IMR-90 (cell line): ENCODE measurements at regions not wholly inside any gene's neighbourhood (a gene's known extent, or its start where the extent isn't known, plus 50 kb on each side); places are given as distances from the start of the nearest gene placed in this dataset.

Source experiments
- ATAC-seq: fragments of 200-7000 bp; cut with Tn5 transposase; 2 replicates; pipeline ENCODE4 v1.9.1; 2020; ENCODE audit warnings: low read depth, mild to moderate bottlenecking, moderate library complexity
- BruUV-seq: library from RNA; stranded (reverse); fragments of 400-500 nt; replicated peaks from 2 replicates; lab custom pipeline; 2021; lab: Mats Ljungman, UMichigan
- CTCF ChIA-PET: fragments of 300-600 bp; formaldehyde crosslinking; extraction: SDS; loops from one replicate; lab custom pipeline; 2021; ENCODE audit warnings: antibody characterized with exemption; lab: Yijun Ruan, JAX
- POLR2A ChIA-PET: fragments of 300-600 bp; sonication (Branson Sonifier 250); formaldehyde crosslinking; loops from one replicate; lab custom pipeline; 2022; ENCODE audit warnings: antibody characterized with exemption; ENCODE audit not compliant: unreplicated experiment; lab: Charles Lee
- DNase-seq: peaks from one replicate; pipeline ENCODE4 v3.0.0; 2013
- H2AFZ ChIP-seq: replicated peaks from 2 replicates; pipeline ENCODE3; 2013; ENCODE audit warnings: low read length, mild to moderate bottlenecking; ENCODE audit not compliant: poor library complexity
- H2AK5ac ChIP-seq: 2 replicates; pipeline ENCODE4 v1.6.1; 2013; ENCODE audit warnings: low read depth, low read length, inconsistent platforms
- H2AK9ac ChIP-seq: replicated peaks from 2 replicates; pipeline ENCODE3; 2013; ENCODE audit warnings: mild to moderate bottlenecking, low read depth, low read length, moderate library complexity; ENCODE audit not compliant: poor library complexity
- H2BK120ac ChIP-seq: 2 replicates; pipeline ENCODE4 v1.6.1; 2013; ENCODE audit warnings: low read depth, low read length, inconsistent platforms
- H2BK15ac ChIP-seq: 3 replicates; pipeline ENCODE4 v1.6.1; 2013; ENCODE audit warnings: low read depth, low read length, inconsistent platforms
- H2BK20ac ChIP-seq: 2 replicates; pipeline ENCODE4 v1.6.1; 2013; ENCODE audit warnings: low read depth, mild to moderate bottlenecking, inconsistent platforms, low read length, moderate library complexity
- H2BK5ac ChIP-seq: 2 replicates; pipeline ENCODE4 v1.6.1; 2013; ENCODE audit warnings: mild to moderate bottlenecking, low read depth, low read length, inconsistent platforms; ENCODE audit not compliant: poor library complexity, severe bottlenecking
- H3K14ac ChIP-seq: replicated peaks from 2 replicates; pipeline ENCODE4 v1.6.1; 2013; ENCODE audit warnings: low read depth, low read length, inconsistent platforms
- H3K18ac ChIP-seq: 2 replicates; pipeline ENCODE4 v1.6.1; 2013; ENCODE audit warnings: low read depth, low read length, control low read depth
- H3K23ac ChIP-seq: 2 replicates; pipeline ENCODE4 v1.6.1; 2013; ENCODE audit warnings: low read depth, low read length, inconsistent platforms
- H3K27ac ChIP-seq: 2 replicates; pipeline ENCODE4 v1.5.1; 2013; ENCODE audit warnings: mild to moderate bottlenecking, control low read depth, low read length; ENCODE audit not compliant: insufficient read depth
- H3K27me3 ChIP-seq: 2 replicates; pipeline ENCODE4 v1.6.1; 2013; ENCODE audit warnings: low read length; ENCODE audit not compliant: control insufficient read depth, insufficient read depth
- H3K36me3 ChIP-seq: 2 replicates; pipeline ENCODE4 v1.6.1; 2013; ENCODE audit warnings: low read length, mixed read lengths; ENCODE audit not compliant: control insufficient read depth, insufficient read depth
- H3K4ac ChIP-seq: 2 replicates; pipeline ENCODE4 v1.6.1; 2013; ENCODE audit warnings: low read depth, low read length, inconsistent platforms
- H3K4me1 ChIP-seq: 2 replicates; pipeline ENCODE4 v1.6.1; 2013; ENCODE audit warnings: low read length, mixed read lengths; ENCODE audit not compliant: control insufficient read depth, insufficient read depth
- H3K4me2 ChIP-seq: 2 replicates; pipeline ENCODE4 v1.6.1; 2013; ENCODE audit warnings: low read depth, mild to moderate bottlenecking, control low read depth, low read length, moderate library complexity
- H3K4me3 ChIP-seq: 2 replicates; pipeline ENCODE4 v1.5.1; 2013; ENCODE audit warnings: low read depth, mild to moderate bottlenecking, control low read depth, low read length, moderate library complexity; ENCODE audit not compliant: insufficient read depth
- H3K56ac ChIP-seq: 2 replicates; pipeline ENCODE4 v1.6.1; 2013; ENCODE audit warnings: low read length, inconsistent platforms; ENCODE audit not compliant: insufficient read depth; ENCODE audit errors: extremely low read depth
- H3K79me1 ChIP-seq, 2 experiments: 2 replicates each; pipeline ENCODE4 v1.6.1; 2013; ENCODE audit warnings: low read length in 2 of 2, inconsistent platforms in 1 of 2, low read depth in 1 of 2
- H3K9ac ChIP-seq: 2 replicates; pipeline ENCODE4 v1.6.1; 2013; ENCODE audit warnings: low read depth, low read length, control low read depth
- H3K9me1 ChIP-seq: 2 replicates; pipeline ENCODE4 v1.6.1; 2013; ENCODE audit warnings: low read length, inconsistent platforms; ENCODE audit not compliant: insufficient read depth
- H3K9me3 ChIP-seq: 2 replicates; pipeline ENCODE4 v1.6.1; 2013; ENCODE audit warnings: low read length; ENCODE audit not compliant: control insufficient read depth, insufficient read depth
- H4K20me1 ChIP-seq: 2 replicates; pipeline ENCODE4 v1.6.1; 2013; ENCODE audit warnings: low read length, inconsistent platforms; ENCODE audit not compliant: insufficient read depth
- H4K5ac ChIP-seq: 2 replicates; pipeline ENCODE4 v1.6.1; 2013; ENCODE audit warnings: mild to moderate bottlenecking, low read depth, low read length, control low read depth
- H4K8ac ChIP-seq, 2 experiments: 2 replicates each; pipeline ENCODE4 v1.6.1; 2013; ENCODE audit warnings: low read depth in 2 of 2, low read length in 2 of 2, control low read depth in 1 of 2, inconsistent platforms in 1 of 2
- H4K91ac ChIP-seq: 2 replicates; pipeline ENCODE4 v1.6.1; 2013; ENCODE audit warnings: low read depth, low read length, inconsistent platforms; ENCODE audit not compliant: insufficient read depth
- BHLHE40 ChIP-seq: fragments of 150-350 bp; IDR thresholded peaks from 2 replicates; pipeline ENCODE4 v1.6.1; 2016; ENCODE audit warnings: mild to moderate bottlenecking, low read depth, low read length
- CEBPB ChIP-seq: IDR thresholded peaks from 2 replicates; pipeline ENCODE4 v1.6.1; 2012; ENCODE audit warnings: low read depth, low read length, improper control_type of control experiment
- CHD1 ChIP-seq: IDR thresholded peaks from 2 replicates; pipeline ENCODE4 v1.6.1; 2012; ENCODE audit warnings: low read depth, low read length, improper control_type of control experiment
- FOS ChIP-seq: fragments of 150-350 bp; IDR thresholded peaks from 2 replicates; pipeline ENCODE4 v1.6.1; 2016; ENCODE audit warnings: low read depth, low read length
- MAZ ChIP-seq: IDR thresholded peaks from 2 replicates; pipeline ENCODE4 v1.6.1; 2012; ENCODE audit warnings: low read depth, mild to moderate bottlenecking, low read length, improper control_type of control experiment, moderate library complexity, borderline replicate concordance
- MXI1 ChIP-seq: IDR thresholded peaks from 2 replicates; pipeline ENCODE4 v1.6.1; 2012; ENCODE audit warnings: low read depth, mild to moderate bottlenecking, low read length, moderate library complexity, borderline replicate concordance
- NFE2L2 ChIP-seq: fragments of 150-350 bp; IDR thresholded peaks from 2 replicates; pipeline ENCODE4 v1.6.1; 2016; ENCODE audit warnings: low read depth, mild to moderate bottlenecking, low read length
- POLR2A ChIP-seq: IDR thresholded peaks from 2 replicates; pipeline ENCODE4 v1.6.1; 2012; ENCODE audit warnings: mild to moderate bottlenecking, low read depth, low read length
- RCOR1 ChIP-seq: IDR thresholded peaks from 2 replicates; pipeline ENCODE4 v1.6.1; 2012; ENCODE audit warnings: mild to moderate bottlenecking, low read length, improper control_type of control experiment; ENCODE audit not compliant: insufficient replicate concordance
- RFX5 ChIP-seq: IDR thresholded peaks from 2 replicates; pipeline ENCODE4 v1.8.0; 2012; ENCODE audit warnings: low read depth, mild to moderate bottlenecking, low read length, moderate library complexity
- SMC3 ChIP-seq: fragments of 150-350 bp; IDR thresholded peaks from 2 replicates; pipeline ENCODE4 v1.6.1; 2016; ENCODE audit warnings: low read depth, mild to moderate bottlenecking, antibody characterized with exemption, low read length, moderate library complexity
- WGBS, 2 experiments: methylation state at CpG; one replicate each; pipeline versions ENCODE4 v1.1.5 to v1.1.7; 2013; ENCODE audit warnings: missing lambda C conversion rate in 2 of 2; ENCODE audit not compliant: insufficient read length in 1 of 2; ENCODE audit errors: extremely low coverage in 2 of 2; 5-methylcytosine and 5-hydroxymethylcytosine counted together
- dilution Hi-C: fragments of 300-500 bp; cut with HindIII; formaldehyde crosslinking; loops from one replicate; pipeline ENCODE4 v1.14.3; 2018; ENCODE audit warnings: low sequenced_read_pairs; ENCODE audit not compliant: unreplicated experiment
- in situ Hi-C: fragments of 300-500 bp; cut with MboI; formaldehyde crosslinking; loops from 3 replicates; pipeline ENCODE4 v1.14.3; 2019; ENCODE audit warnings: low sequenced_read_pairs, inconsistent platforms, mixed read lengths
- intact Hi-C: fragments of 100-400 bp; cut with micrococcal nuclease; formaldehyde crosslinking; loops from 2 replicates; pipeline ENCODE4 v1.10.0; 2022
- TF ChIP-seq, protein P1 (sequence below): fragments of 150-350 bp; IDR thresholded peaks from 2 replicates; pipeline ENCODE4 v1.6.1; 2016; ENCODE audit warnings: low read depth, mild to moderate bottlenecking, low read length, moderate library complexity, borderline replicate concordance
- TF ChIP-seq, protein P2 (sequence below): fragments of 150-350 bp; IDR thresholded peaks from 2 replicates; pipeline ENCODE4 v1.6.1; 2017; ENCODE audit warnings: mild to moderate bottlenecking, antibody characterized with exemption, low read length, low read depth

DNA sequence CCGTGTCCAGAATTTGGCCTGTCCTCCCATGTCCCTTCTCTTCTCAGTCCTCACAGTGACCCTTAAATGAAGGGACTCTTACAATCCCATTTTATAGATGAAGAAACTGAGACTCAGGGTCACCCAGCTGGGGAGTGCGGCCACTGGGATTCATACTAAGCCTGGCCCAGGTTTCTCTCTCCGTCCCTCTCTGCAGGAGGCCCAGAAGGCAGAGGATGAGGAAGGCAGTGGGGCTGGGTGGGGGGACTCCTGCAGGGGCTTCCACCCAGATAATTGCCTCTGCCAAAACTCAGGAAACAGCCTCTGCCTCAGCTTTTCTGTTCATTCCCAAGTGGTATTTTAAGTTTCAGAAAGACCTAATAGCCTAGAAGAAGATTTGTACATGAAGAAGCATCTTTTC, 299.8 kb downstream of the MATN1 start:
- CTCF ChIA-PET = no interaction called here
- no TSS peak for BruUV-seq

More for the DNA sequence above, 299.8 kb downstream of the MATN1 start:
- in situ Hi-C loops = no loop called here
- H3K27me3 ChIP-seq = no peaks in the 10 kb centered on the region
- DNase-seq (no peak), ATAC-seq (no peak)
- WGBS, 2 experiments = no CpG with 5 or more reads among the region's 3 CpGs
- no peak overlapping the region for H3K18ac ChIP-seq
- no peak overlapping the region for H3K4ac ChIP-seq
- H3K4me2 ChIP-seq = no peak overlapping the region
- no peak overlapping the region for H3K56ac ChIP-seq
- H2BK5ac ChIP-seq = no peak overlapping the region
- no peak overlapping the region for H3K14ac ChIP-seq
- H2AK5ac ChIP-seq = no peak overlapping the region
- dilution Hi-C loops = no loop called here
- intact Hi-C loops = no loop called here
- POLR2A ChIA-PET = no interaction called here
- no peaks in the 10 kb centered on the region for H3K36me3 ChIP-seq
- no peak overlapping the region for H3K9ac ChIP-seq
- H2AK9ac ChIP-seq = no peak overlapping the region
- no peaks in the 10 kb centered on the region for H3K9me3 ChIP-seq
- no peak overlapping the region for H2BK20ac ChIP-seq
- no peaks in the 10 kb centered on the region for H3K4me1 ChIP-seq
- no peaks in the 10 kb centered on the region for H3K9me1 ChIP-seq
- no peak overlapping the region for H3K27ac ChIP-seq
- H2BK15ac ChIP-seq = no peak overlapping the region
- no peak overlapping the region for H3K23ac ChIP-seq
- no peak overlapping the region for H3K4me3 ChIP-seq
- no peak overlapping the region for H4K5ac ChIP-seq
- no peak overlapping the region for H4K8ac ChIP-seq
- TF ChIP-seq SMC3 (no peak), CEBPB (no peak), MXI1 (no peak), CHD1 (no peak), RCOR1 (no peak), BHLHE40 (no peak), NFE2L2 (no peak), FOS (no peak), POLR2A (no peak), RFX5 (no peak), MAZ (no peak)
- TF ChIP-seq, protein P1, sequence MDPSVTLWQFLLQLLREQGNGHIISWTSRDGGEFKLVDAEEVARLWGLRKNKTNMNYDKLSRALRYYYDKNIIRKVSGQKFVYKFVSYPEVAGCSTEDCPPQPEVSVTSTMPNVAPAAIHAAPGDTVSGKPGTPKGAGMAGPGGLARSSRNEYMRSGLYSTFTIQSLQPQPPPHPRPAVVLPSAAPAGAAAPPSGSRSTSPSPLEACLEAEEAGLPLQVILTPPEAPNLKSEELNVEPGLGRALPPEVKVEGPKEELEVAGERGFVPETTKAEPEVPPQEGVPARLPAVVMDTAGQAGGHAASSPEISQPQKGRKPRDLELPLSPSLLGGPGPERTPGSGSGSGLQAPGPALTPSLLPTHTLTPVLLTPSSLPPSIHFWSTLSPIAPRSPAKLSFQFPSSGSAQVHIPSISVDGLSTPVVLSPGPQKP = no peak
- TF ChIP-seq, protein P2, sequence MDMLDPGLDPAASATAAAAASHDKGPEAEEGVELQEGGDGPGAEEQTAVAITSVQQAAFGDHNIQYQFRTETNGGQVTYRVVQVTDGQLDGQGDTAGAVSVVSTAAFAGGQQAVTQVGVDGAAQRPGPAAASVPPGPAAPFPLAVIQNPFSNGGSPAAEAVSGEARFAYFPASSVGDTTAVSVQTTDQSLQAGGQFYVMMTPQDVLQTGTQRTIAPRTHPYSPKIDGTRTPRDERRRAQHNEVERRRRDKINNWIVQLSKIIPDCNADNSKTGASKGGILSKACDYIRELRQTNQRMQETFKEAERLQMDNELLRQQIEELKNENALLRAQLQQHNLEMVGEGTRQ = no peak
- no peaks in the 10 kb centered on the region for H3K79me1 ChIP-seq
- H4K91ac ChIP-seq = no peak overlapping the region
- H2AFZ ChIP-seq = no peak overlapping the region
- H2BK120ac ChIP-seq = no peak overlapping the region
- H4K20me1 ChIP-seq = no peaks in the 10 kb centered on the region
